Endodermal cell (in vitro differentiated cells): ENCODE measurements at regions not wholly inside any gene's neighbourhood (a gene's known extent, or its start where the extent isn't known, plus 50 kb on each side); places are given as distances from the start of the nearest gene placed in this dataset.

Source experiments
- DNase-seq: peaks from one replicate; pipeline ENCODE4 v3.0.0-alpha.2; 2017
- H3K27ac ChIP-seq: 2 replicates; pipeline ENCODE4 v1.5.1; 2013; ENCODE audit warnings: mild to moderate bottlenecking, low read depth, low read length, moderate library complexity
- H3K27me3 ChIP-seq: 2 replicates; pipeline ENCODE4 v1.6.1; 2013; ENCODE audit warnings: mild to moderate bottlenecking, low read length, moderate library complexity; ENCODE audit not compliant: insufficient read depth, control insufficient read depth, poor library complexity, severe bottlenecking
- H3K36me3 ChIP-seq: 2 replicates; pipeline ENCODE4 v1.7.0; 2013; ENCODE audit warnings: mild to moderate bottlenecking, low read length, moderate library complexity; ENCODE audit not compliant: control insufficient read depth, insufficient read depth
- H3K4me1 ChIP-seq: one replicate; pipeline ENCODE4 v1.7.0; 2013; ENCODE audit warnings: low read length; ENCODE audit not compliant: control insufficient read depth, insufficient read depth
- H3K4me3 ChIP-seq: 2 replicates; pipeline ENCODE4 v1.5.1; 2013; ENCODE audit warnings: mild to moderate bottlenecking, low read length, moderate library complexity
- H3K9ac ChIP-seq: 2 replicates; pipeline ENCODE4 v1.6.1; 2013; ENCODE audit warnings: mild to moderate bottlenecking, low read length, moderate library complexity; ENCODE audit not compliant: poor library complexity, severe bottlenecking; ENCODE audit errors: extremely low read depth
- H3K9me3 ChIP-seq: 2 replicates; pipeline ENCODE4 v1.6.1; 2013; ENCODE audit warnings: mild to moderate bottlenecking, low read length, moderate library complexity; ENCODE audit not compliant: control insufficient read depth
- H3K27ac Mint-ChIP-seq: 2 replicates; pipeline ENCODE4 v1.8.0; 2020; ENCODE audit warnings: mixed read lengths
- H3K27me3 Mint-ChIP-seq: 2 replicates; pipeline ENCODE4 v1.8.0; 2021; ENCODE audit warnings: mild to moderate bottlenecking, mixed read lengths; ENCODE audit not compliant: insufficient read depth
- H3K36me3 Mint-ChIP-seq: 2 replicates; pipeline ENCODE4 v1.8.0; 2020; ENCODE audit warnings: low read depth, mixed read lengths
- H3K4me1 Mint-ChIP-seq: 2 replicates; pipeline ENCODE4 v1.8.0; 2020; ENCODE audit warnings: mixed read lengths
- H3K4me3 Mint-ChIP-seq: 2 replicates; pipeline ENCODE4 v1.8.0; 2020; ENCODE audit warnings: mild to moderate bottlenecking, moderate library complexity, mixed read lengths
- H3K9me3 Mint-ChIP-seq: 2 replicates; pipeline ENCODE4 v1.8.0; 2020; ENCODE audit warnings: mild to moderate bottlenecking, mixed read lengths
- CTCF ChIP-seq: fragments of 200-600 bp; sonication (generic); conservative IDR thresholded peaks from 2 replicates; pipeline ENCODE4 v1.5.0; 2021; ENCODE audit warnings: antibody characterized with exemption, mild to moderate bottlenecking
- WGBS, 2 experiments: methylation state at CpG; one replicate each; pipeline versions ENCODE4 v1.1.5 to v1.1.7; 2013; ENCODE audit warnings: missing lambda C conversion rate in 2 of 2, mixed read lengths in 1 of 2; ENCODE audit not compliant: insufficient coverage in 1 of 2, insufficient read length in 1 of 2; 5-methylcytosine and 5-hydroxymethylcytosine counted together

- Histone ChIP-seq H3K4me1 (no peaks in the 10 kb centered on the region), H3K4me3 (no peak overlapping the region), H3K36me3 (no peaks in the 10 kb centered on the region), H3K9me3 (peaks cover 7% of the 10 kb centered on the region), H3K27me3 (no peaks in the 10 kb centered on the region), H3K27ac (no peak overlapping the region), H3K9ac (no peak overlapping the region)
- no CpG with 5 or more reads among the region's 1 CpG for WGBS, 2 experiments
- Mint-ChIP-seq H3K4me1 (no peaks in the 10 kb centered on the region), H3K27me3 (no peaks in the 10 kb centered on the region), H3K9me3 (no peaks in the 10 kb centered on the region), H3K27ac (no peak overlapping the region), H3K36me3 (no peaks in the 10 kb centered on the region), H3K4me3 (no peak overlapping the region)
- TF ChIP-seq CTCF: no peak
- no peak for DNase-seq
Observed at GRCh38 chr9:3161912-3162311, 318.0 kb upstream of the PUM3 start.

DNA sequence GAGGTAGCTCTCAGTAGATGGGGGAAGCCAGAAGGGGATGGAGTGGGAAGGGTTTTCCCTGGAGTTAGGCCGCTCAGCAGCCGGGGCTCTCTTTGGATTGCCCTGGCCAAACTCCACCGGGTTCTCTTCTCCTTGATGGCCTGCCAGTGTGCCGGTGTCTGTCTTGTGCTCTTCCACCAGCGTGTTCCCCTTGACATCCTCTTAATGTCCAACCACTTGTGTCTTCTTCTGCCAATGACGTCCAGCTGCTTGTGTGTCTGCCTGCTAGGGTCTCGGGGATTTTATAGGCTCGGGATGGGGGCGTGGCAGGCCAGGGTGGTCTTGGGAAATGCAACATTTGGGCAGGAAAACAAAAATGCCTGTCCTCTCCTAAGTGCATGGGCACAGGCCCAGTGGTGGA is 313.1 kb upstream of the PUM3 start:
- Histone ChIP-seq H3K9ac (no peak overlapping the region), H3K4me1 (peaks cover under 1% of the 10 kb centered on the region), H3K27ac (no peak overlapping the region), H3K27me3 (no peaks in the 10 kb centered on the region), H3K9me3 (peaks cover 4% of the 10 kb centered on the region), H3K4me3 (no peak overlapping the region), H3K36me3 (no peaks in the 10 kb centered on the region)
- Mint-ChIP-seq H3K27ac (no peak overlapping the region), H3K36me3 (no peaks in the 10 kb centered on the region), H3K4me1 (no peaks in the 10 kb centered on the region), H3K27me3 (no peaks in the 10 kb centered on the region), H3K4me3 (no peak overlapping the region), H3K9me3 (no peaks in the 10 kb centered on the region)
- no peak for DNase-seq
- no peak for TF ChIP-seq CTCF
- 94 to 96% methylated on average over 9 of the region's 9 CpGs for WGBS, 2 experiments

GRCh38 chr9:3151672-3152576 is 308.0 kb upstream of the PUM3 start:
- H3K4me3 Mint-ChIP-seq: no peak overlapping the region
- no peak overlapping the region for H3K27ac Mint-ChIP-seq
- 85% methylated on average over 7 of the region's 7 CpGs; no CpG with 5 or more reads in 1 of the 2 experiments for WGBS, 2 experiments
- peak overlapping the region; percentile 56 for H3K4me3 ChIP-seq
- H3K4me1 Mint-ChIP-seq: peaks cover 5% of the 10 kb centered on the region
- H3K36me3 ChIP-seq: no peaks in the 10 kb centered on the region
- DNase-seq: no peak
- H3K27ac ChIP-seq: no peak overlapping the region
- no peak overlapping the region for H3K9ac ChIP-seq
- no peaks in the 10 kb centered on the region for H3K36me3 Mint-ChIP-seq
- TF ChIP-seq CTCF: no peak
- H3K27me3 ChIP-seq: no peaks in the 10 kb centered on the region
- H3K27me3 Mint-ChIP-seq: no peaks in the 10 kb centered on the region
- no peaks in the 10 kb centered on the region for H3K9me3 Mint-ChIP-seq
- H3K4me1 ChIP-seq: peaks cover 10% of the 10 kb centered on the region
- H3K9me3 ChIP-seq: no peaks in the 10 kb centered on the region
